ENCODE measurements at regions not wholly inside any gene's neighbourhood (a gene's known extent, or its start where the extent isn't known, plus 50 kb on each side); places are given as distances from the start of the nearest gene placed in this dataset.
"Not testable (repeated sequence)": the region's sequence is repeated elsewhere in the genome, so short reads cannot be mapped to it uniquely, and the experiment has no call there.

GRCh38 chr9:16289639-16290038 is 580.8 kb downstream of the BNC2 start:
- DNase-seq: no peak

- no peak for DNase-seq
Measured at GRCh38 chr9:16290169-16290568, 580.3 kb downstream of the BNC2 start.

- no peak for DNase-seq
Measured at GRCh38 chr9:16291921-16292320, 578.5 kb downstream of the BNC2 start.

- no peak for DNase-seq
Measured at GRCh38 chr9:16293610-16294009, 576.9 kb downstream of the BNC2 start.

- no peak for DNase-seq
Measured at GRCh38 chr9:16294133-16294770, 576.2 kb downstream of the BNC2 start.

- DNase-seq: not testable (repeated sequence)
Measured at GRCh38 chr9:16294940-16295339, 575.5 kb downstream of the BNC2 start.

GRCh38 chr9:16299368-16299767 is 571.1 kb downstream of the BNC2 start:
- not testable (repeated sequence) for DNase-seq

- DNase-seq: no peak
Measured at GRCh38 chr9:16303506-16303905, 567.0 kb downstream of the BNC2 start.

- DNase-seq: no peak
Measured at GRCh38 chr9:16304301-16304700, 566.2 kb downstream of the BNC2 start.

GRCh38 chr9:16306586-16306985 is 563.9 kb downstream of the BNC2 start:
- no peak for DNase-seq

GRCh38 chr9:16307626-16308195 is 562.8 kb downstream of the BNC2 start:
- peak in 1 of 3 experiments; percentile 44 for DNase-seq

GRCh38 chr9:16308645-16309044 is 561.8 kb downstream of the BNC2 start:
- no peak for DNase-seq

GRCh38 chr9:16309082-16309468 is 561.4 kb downstream of the BNC2 start:
- DNase-seq: no peak

GRCh38 chr9:16309469-16310271 is 560.8 kb downstream of the BNC2 start:
- no peak for DNase-seq

GRCh38 chr9:16310278-16311110 is 560.0 kb downstream of the BNC2 start:
- no peak for DNase-seq

- no peak for DNase-seq
Measured at GRCh38 chr9:16312116-16312515, 558.4 kb downstream of the BNC2 start.

- DNase-seq: no peak
Measured at GRCh38 chr9:16312962-16313546, 557.4 kb downstream of the BNC2 start.

- DNase-seq: no peak
Measured at GRCh38 chr9:16314476-16314875, 556.0 kb downstream of the BNC2 start.

- DNase-seq: no peak
Measured at GRCh38 chr9:16315720-16316119, 554.8 kb downstream of the BNC2 start.

GRCh38 chr9:16316456-16316855 is 554.0 kb downstream of the BNC2 start:
- DNase-seq: no peak

GRCh38 chr9:16316911-16317817 is 553.3 kb downstream of the BNC2 start:
- no peak for DNase-seq

Data from NCI-H1417 (cell line).